ENCODE measurements at regions not wholly inside any gene's neighbourhood (a gene's known extent, or its start where the extent isn't known, plus 50 kb on each side); places are given as distances from the start of the nearest gene placed in this dataset.
A peak's percentile ranks its signal among the peaks of the same experiment; 100 is the strongest.

GRCh38 chr14:85050180-85050579 is 479.8 kb upstream of the FLRT2 start:
- Histone ChIP-seq H3K9me3 (peaks cover 9% of the 10 kb centered on the region), H3K36me3 (no peaks in the 10 kb centered on the region), H3K27ac (no peak overlapping the region), H3K4me1 (no peaks in the 10 kb centered on the region), H3K27me3 (ENCODE audit: low read depth) (no peaks in the 10 kb centered on the region), H3K4me3 (no peak overlapping the region)
- ATAC-seq: no peak
- no peak for TF ChIP-seq CTCF (IDR thresholded peaks at IDR 0.05)
- intact Hi-C loops (cut with DNase I): no loop called here
- no peak for DNase-seq

GRCh38 chr14:85052646-85053045 is 477.3 kb upstream of the FLRT2 start:
- H3K27ac ChIP-seq: no peak overlapping the region
- peaks cover 9% of the 10 kb centered on the region for H3K9me3 ChIP-seq
- H3K4me1 ChIP-seq: no peaks in the 10 kb centered on the region
- intact Hi-C loops (cut with DNase I): no loop called here
- no peak overlapping the region for H3K4me3 ChIP-seq
- H3K36me3 ChIP-seq: no peaks in the 10 kb centered on the region
- ATAC-seq (no peak), DNase-seq (no peak)
- H3K27me3 ChIP-seq (ENCODE audit: low read depth): no peaks in the 10 kb centered on the region
- no peak for TF ChIP-seq CTCF (IDR thresholded peaks at IDR 0.05)

- peak in 1 of 2 donors; percentile 17 for ATAC-seq
- intact Hi-C loops (cut with DNase I): no loop called here
- TF ChIP-seq CTCF (IDR thresholded peaks at IDR 0.05): no peak
- Histone ChIP-seq H3K36me3 (no peaks in the 10 kb centered on the region), H3K4me3 (no peak overlapping the region), H3K4me1 (no peaks in the 10 kb centered on the region), H3K27ac (no peak overlapping the region), H3K9me3 (peaks cover 9% of the 10 kb centered on the region), H3K27me3 (ENCODE audit: low read depth) (no peaks in the 10 kb centered on the region)
- no peak for DNase-seq
These were observed 475.8 kb upstream of the FLRT2 start for GRCh38 chr14:85054178-85054577.

- Histone ChIP-seq H3K4me3 (no peak overlapping the region), H3K4me1 (no peaks in the 10 kb centered on the region)
- no peak for DNase-seq
These were observed 473.7 kb upstream of the FLRT2 start for GRCh38 chr14:85056267-85056666.

GRCh38 chr14:85057221-85057620 is 472.7 kb upstream of the FLRT2 start:
- ATAC-seq (no peak), DNase-seq (no peak)
- no peak for TF ChIP-seq CTCF (IDR thresholded peaks at IDR 0.05)
- intact Hi-C loops (cut with DNase I): no loop called here
- Histone ChIP-seq H3K27me3 (ENCODE audit: low read depth) (no peaks in the 10 kb centered on the region), H3K27ac (no peak overlapping the region), H3K9me3 (peaks cover 9% of the 10 kb centered on the region), H3K4me1 (no peaks in the 10 kb centered on the region), H3K36me3 (no peaks in the 10 kb centered on the region), H3K4me3 (no peak overlapping the region)

More at GRCh38 chr14:85056267-85056666, 473.7 kb upstream of the FLRT2 start:
- intact Hi-C loops (cut with DNase I): no loop called here
- ATAC-seq: peak in 1 of 2 donors; percentile 23
- Histone ChIP-seq H3K27me3 (ENCODE audit: low read depth) (no peaks in the 10 kb centered on the region), H3K27ac (no peak overlapping the region), H3K36me3 (no peaks in the 10 kb centered on the region), H3K9me3 (peaks cover 9% of the 10 kb centered on the region)
- no peak for TF ChIP-seq CTCF (IDR thresholded peaks at IDR 0.05)

- no peak for ATAC-seq
- intact Hi-C loops (cut with DNase I): no loop called here
- no peaks in the 10 kb centered on the region for H3K4me1 ChIP-seq
- H3K27ac ChIP-seq: no peak overlapping the region
- H3K27me3 ChIP-seq (ENCODE audit: low read depth): no peaks in the 10 kb centered on the region
- no peak overlapping the region for H3K4me3 ChIP-seq
- no peak for TF ChIP-seq CTCF (IDR thresholded peaks at IDR 0.05)
- DNase-seq: no peak
- H3K36me3 ChIP-seq: no peaks in the 10 kb centered on the region
- H3K9me3 ChIP-seq: peaks cover 9% of the 10 kb centered on the region
These were observed 471.8 kb upstream of the FLRT2 start for GRCh38 chr14:85058150-85058549.
